DND-41 (cell line): ENCODE measurements at regions not wholly inside any gene's neighbourhood (a gene's known extent, or its start where the extent isn't known, plus 50 kb on each side); places are given as distances from the start of the nearest gene placed in this dataset.

Source experiments
- ATAC-seq: fragments of 200-7000 bp; cut with Tn5 transposase; 3 replicates; pipeline ENCODE4 v1.9.1; 2021; ENCODE audit warnings: low read depth; ENCODE audit not compliant: insufficient read depth
- DNase-seq: peaks from one replicate; pipeline ENCODE4 v3.0.0-alpha.2; 2020
- H2AFZ ChIP-seq: 2 replicates; pipeline ENCODE4 v1.6.0; 2012; ENCODE audit warnings: low read depth, low read length
- H3K27ac ChIP-seq: 2 replicates; pipeline ENCODE4 v1.5.1; 2012; ENCODE audit warnings: low read length, inconsistent platforms
- H3K27me3 ChIP-seq: fragments of 200-600 bp; sonication (generic); 2 replicates; pipeline ENCODE4 v1.6.0; 2012; ENCODE audit warnings: low read length, mild to moderate bottlenecking, inconsistent platforms; ENCODE audit not compliant: insufficient read depth, poor library complexity
- H3K36me3 ChIP-seq: 2 replicates; pipeline ENCODE4 v1.5.1; 2012; ENCODE audit warnings: low read length, inconsistent platforms; ENCODE audit not compliant: insufficient read depth
- H3K4me1 ChIP-seq: 2 replicates; pipeline ENCODE4 v1.5.1; 2012; ENCODE audit warnings: mild to moderate bottlenecking, low read length; ENCODE audit not compliant: insufficient read depth
- H3K4me2 ChIP-seq: 2 replicates; pipeline ENCODE4 v1.6.0; 2012; ENCODE audit warnings: mild to moderate bottlenecking, moderate library complexity, low read length, inconsistent platforms; ENCODE audit not compliant: insufficient read depth
- H3K4me3 ChIP-seq, 2 experiments: fragments of 200-600 bp in 1 of 2; shearing (Covaris generic) in 1 of 2; 2 replicates each; pipeline ENCODE4 v1.5.1; 2012 to 2016; ENCODE audit warnings: inconsistent platforms in 2 of 2, low read length in 2 of 2, mild to moderate bottlenecking in 2 of 2, low read depth in 1 of 2, moderate library complexity in 1 of 2
- H3K79me2 ChIP-seq: 2 replicates; pipeline ENCODE4 v1.6.0; 2012; ENCODE audit warnings: low read length, inconsistent platforms; ENCODE audit not compliant: insufficient read depth
- H3K9ac ChIP-seq: 2 replicates; pipeline ENCODE4 v1.6.0; 2012; ENCODE audit warnings: low read depth, mild to moderate bottlenecking, inconsistent platforms, low read length, moderate library complexity
- H3K9me3 ChIP-seq: 2 replicates; pipeline ENCODE4 v1.5.1; 2012; ENCODE audit warnings: low read length, moderate library complexity, mild to moderate bottlenecking, inconsistent platforms; ENCODE audit not compliant: insufficient read depth, severe bottlenecking
- H4K20me1 ChIP-seq: 2 replicates; pipeline ENCODE4 v1.6.0; 2012; ENCODE audit warnings: low read length; ENCODE audit not compliant: insufficient read depth
- CTCF ChIP-seq: IDR thresholded peaks from 2 replicates; pipeline ENCODE4 v1.5.1; 2012; ENCODE audit warnings: borderline replicate concordance, low read length, moderate library complexity, mild to moderate bottlenecking; ENCODE audit not compliant: poor library complexity, severe bottlenecking; ENCODE audit errors: extremely low read depth
- EZH2 ChIP-seq: IDR thresholded peaks from 3 replicates; pipeline ENCODE4 v1.6.1; 2012; ENCODE audit warnings: borderline replicate concordance, low read depth, mild to moderate bottlenecking, moderate library complexity, low read length, inconsistent platforms; ENCODE audit not compliant: severe bottlenecking

GRCh38 chr9:113720495-113720894 is 155.6 kb upstream of the ZNF618 start:
- Histone ChIP-seq H3K4me1 (no peaks in the 10 kb centered on the region), H3K9ac (no peak overlapping the region), H4K20me1 (no peaks in the 10 kb centered on the region), H3K9me3 (no peaks in the 10 kb centered on the region), H3K27ac (no peak overlapping the region), H3K79me2 (no peaks in the 10 kb centered on the region), H3K36me3 (no peaks in the 10 kb centered on the region), H3K4me3 (no peak overlapping the region), H3K4me2 (no peak overlapping the region), H3K27me3 (peaks cover 9% of the 10 kb centered on the region), H2AFZ (no peak overlapping the region)
- DNase-seq (no peak), ATAC-seq (no peak)
- TF ChIP-seq EZH2: no peak
- TF ChIP-seq CTCF: no peak

GRCh38 chr9:113721856-113722255 is 154.3 kb upstream of the ZNF618 start:
- H3K4me1 ChIP-seq: no peaks in the 10 kb centered on the region
- no peak overlapping the region for H3K4me2 ChIP-seq
- no peaks in the 10 kb centered on the region for H3K9me3 ChIP-seq
- peaks cover 5% of the 10 kb centered on the region for H3K27me3 ChIP-seq
- no peaks in the 10 kb centered on the region for H4K20me1 ChIP-seq
- H3K27ac ChIP-seq: no peak overlapping the region
- no peak overlapping the region for H2AFZ ChIP-seq
- H3K36me3 ChIP-seq: no peaks in the 10 kb centered on the region
- DNase-seq (no peak), ATAC-seq (no peak)
- H3K79me2 ChIP-seq: no peaks in the 10 kb centered on the region
- no peak overlapping the region for H3K4me3 ChIP-seq
- TF ChIP-seq EZH2 (no peak), CTCF (no peak)
- no peak overlapping the region for H3K9ac ChIP-seq

GRCh38 chr9:113724202-113724601 is 151.9 kb upstream of the ZNF618 start:
- H3K36me3 ChIP-seq: no peaks in the 10 kb centered on the region
- no peaks in the 10 kb centered on the region for H3K9me3 ChIP-seq
- H3K79me2 ChIP-seq: no peaks in the 10 kb centered on the region
- H4K20me1 ChIP-seq: no peaks in the 10 kb centered on the region
- no peak overlapping the region for H3K9ac ChIP-seq
- peaks cover 5% of the 10 kb centered on the region for H3K27me3 ChIP-seq
- no peak overlapping the region for H3K4me3 ChIP-seq
- DNase-seq (no peak), ATAC-seq (no peak)
- H3K27ac ChIP-seq: no peak overlapping the region
- TF ChIP-seq CTCF (no peak), EZH2 (no peak)
- no peak overlapping the region for H2AFZ ChIP-seq
- no peaks in the 10 kb centered on the region for H3K4me1 ChIP-seq
- no peak overlapping the region for H3K4me2 ChIP-seq

- Histone ChIP-seq H3K4me3 (no peak overlapping the region), H2AFZ (no peak overlapping the region), H3K9ac (no peak overlapping the region), H3K27ac (no peak overlapping the region), H3K4me1 (no peaks in the 10 kb centered on the region), H3K27me3 (no peaks in the 10 kb centered on the region), H3K4me2 (no peak overlapping the region), H3K36me3 (no peaks in the 10 kb centered on the region), H3K9me3 (no peaks in the 10 kb centered on the region), H4K20me1 (no peaks in the 10 kb centered on the region), H3K79me2 (no peaks in the 10 kb centered on the region)
- TF ChIP-seq CTCF (no peak), EZH2 (no peak)
- DNase-seq (no peak), ATAC-seq (no peak)
These were observed 147.1 kb upstream of the ZNF618 start for GRCh38 chr9:113728989-113729388.
